Cardiac fibroblast (primary cell): ENCODE measurements at regions not wholly inside any gene's neighbourhood (a gene's known extent, or its start where the extent isn't known, plus 50 kb on each side); places are given as distances from the start of the nearest gene placed in this dataset.

Experiments used
- DNase-seq, 2 donors: peaks; one replicate each; pipeline versions ENCODE4 v3.0.0 to v3.0.0-alpha.2; 2010; ENCODE audit warnings: low read depth in 2 of 2
- H3K4me3 ChIP-seq, 2 donors: replicated peaks in 1 of 2; 1 replicate in 1 of 2; 2 replicates in 1 of 2; pipeline ENCODE4 v1.5.1; 2011; ENCODE audit warnings: low read depth in 2 of 2, low read length in 2 of 2, mild to moderate bottlenecking in 2 of 2, moderate library complexity in 1 of 2
- CTCF ChIP-seq: IDR thresholded peaks from one replicate; pipeline ENCODE4 v1.5.1; 2011; ENCODE audit warnings: low read depth, mild to moderate bottlenecking, low read length, inconsistent platforms

- no peak for TF ChIP-seq CTCF
- no peak overlapping the region for H3K4me3 ChIP-seq
- DNase-seq: no peak
Observed at GRCh38 chr13:80462567-80462966, 121.6 kb upstream of the SPRY2 start.

- no peak overlapping the region for H3K4me3 ChIP-seq
- DNase-seq: no peak
- no peak for TF ChIP-seq CTCF
Observed at GRCh38 chr13:80462037-80462436, 121.1 kb upstream of the SPRY2 start.

- H3K4me3 ChIP-seq: no peak overlapping the region
- TF ChIP-seq CTCF: no peak
- peak; percentile 29 to 80 for DNase-seq
Observed at GRCh38 chr13:80458543-80458942, 117.6 kb upstream of the SPRY2 start.

- no peak for TF ChIP-seq CTCF
- H3K4me3 ChIP-seq: no peak overlapping the region
- peak; percentile 45 to 80 for DNase-seq
Observed at GRCh38 chr13:80454245-80454644, 113.3 kb upstream of the SPRY2 start.

- TF ChIP-seq CTCF: no peak
- H3K4me3 ChIP-seq: no peak overlapping the region
- no peak for DNase-seq
Observed at GRCh38 chr13:80452279-80452678, 111.4 kb upstream of the SPRY2 start.

GRCh38 chr13:80451641-80452040 is 110.7 kb upstream of the SPRY2 start:
- TF ChIP-seq CTCF: no peak
- no peak for DNase-seq
- no peak overlapping the region for H3K4me3 ChIP-seq

- no peak overlapping the region for H3K4me3 ChIP-seq
- TF ChIP-seq CTCF: no peak
- no peak for DNase-seq
Observed at GRCh38 chr13:80450386-80450785, 109.5 kb upstream of the SPRY2 start.
